Right hindlimb (tissue), 1 donor: ENCODE measurements at regions not wholly inside any gene's neighbourhood (a gene's known extent, or its start where the extent isn't known, plus 50 kb on each side); places are given as distances from the start of the nearest gene placed in this dataset.
"Not testable (repeated sequence)": the region's sequence is repeated elsewhere in the genome, so short reads cannot be mapped to it uniquely, and the experiment has no call there.

ENCODE experiments used
- DNase-seq: peaks from one replicate; pipeline ENCODE4 v3.0.0-alpha.2; 2018

GRCh38 chr1:221598122-221598521, 143.8 kb downstream of the DUSP10 start:
- no peak for DNase-seq

- no peak for DNase-seq
Measured at GRCh38 chr1:221601166-221601565, 140.7 kb downstream of the DUSP10 start.

DNA sequence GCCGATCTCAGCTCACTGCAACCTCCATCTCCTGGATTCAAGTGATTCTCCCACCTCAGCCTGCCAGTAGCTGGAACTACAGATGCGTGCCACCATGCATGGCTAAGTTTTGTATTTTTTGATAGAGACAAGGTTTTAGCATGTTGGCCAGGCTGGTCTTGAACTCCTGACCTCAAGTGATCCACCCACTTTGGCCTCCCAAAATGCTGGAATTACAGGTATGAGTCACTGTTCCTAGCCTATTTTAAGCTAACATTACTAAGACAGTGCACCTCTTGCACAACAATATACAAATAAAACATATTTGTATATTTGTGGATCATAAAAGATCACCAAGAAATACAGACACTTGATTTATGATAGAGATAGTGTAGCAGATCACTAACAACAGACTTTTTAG, 139.1 kb downstream of the DUSP10 start:
- no peak for DNase-seq

- not testable (repeated sequence) for DNase-seq
Measured at GRCh38 chr1:221604390-221604789, 137.5 kb downstream of the DUSP10 start.

DNA sequence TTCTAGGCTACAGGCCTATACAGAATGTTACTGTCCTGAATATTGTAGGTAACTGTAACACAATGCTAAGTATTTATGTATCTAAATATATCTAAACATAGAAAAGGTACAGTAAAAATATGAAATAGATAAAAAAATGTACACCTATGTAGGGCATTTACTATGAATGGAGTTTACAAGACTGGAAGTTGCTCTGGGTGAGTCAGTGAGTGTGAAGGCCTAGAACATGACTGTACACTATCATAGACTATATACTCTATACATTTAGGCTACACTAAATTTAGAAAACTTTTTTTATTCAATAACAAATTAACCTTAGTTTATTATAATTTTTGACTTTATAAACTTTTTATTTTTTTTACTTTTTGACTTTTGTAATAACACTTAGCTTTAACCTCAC, 136.9 kb downstream of the DUSP10 start:
- no peak for DNase-seq

DNA sequence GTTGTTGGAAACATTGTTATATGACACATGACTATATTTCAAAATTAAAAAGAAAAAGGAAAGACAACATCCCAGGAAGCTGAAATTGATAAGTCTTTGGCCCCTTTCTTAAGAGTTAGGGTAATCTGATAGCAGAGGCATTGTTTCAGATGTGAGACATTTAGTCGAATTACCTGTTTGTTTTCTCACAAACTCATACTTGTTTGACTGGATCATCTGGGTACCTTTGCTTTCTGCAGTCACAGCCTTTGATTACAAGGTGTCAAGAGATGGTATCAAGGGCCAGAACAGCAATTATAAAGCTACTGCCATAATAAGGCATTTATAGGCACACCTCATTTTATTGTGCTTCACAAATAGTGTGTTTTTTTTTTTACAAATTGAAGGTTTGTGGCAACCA, 136.3 kb downstream of the DUSP10 start:
- no peak for DNase-seq

DNA sequence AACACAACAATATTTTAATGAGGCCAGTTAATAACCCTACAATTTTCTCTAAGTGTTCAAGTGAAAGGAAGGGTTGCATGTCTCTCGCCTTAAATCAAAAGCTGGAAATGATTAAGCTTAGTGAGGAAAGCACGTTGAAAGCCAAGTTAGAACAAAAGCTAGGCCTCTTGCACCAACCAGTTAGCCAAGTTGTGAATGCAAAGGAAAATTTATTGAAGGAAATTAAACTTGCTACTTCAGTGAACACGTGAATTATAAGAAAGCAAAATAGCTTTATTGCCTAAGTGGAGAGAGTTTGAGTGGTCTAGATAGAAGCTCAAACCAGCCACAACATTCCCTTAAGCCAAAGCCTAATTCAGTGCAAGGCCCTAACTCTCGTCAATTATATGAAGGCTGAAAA, 135.6 kb downstream of the DUSP10 start:
- DNase-seq: no peak

GRCh38 chr1:221608835-221609320, 133.0 kb downstream of the DUSP10 start:
- no peak for DNase-seq

DNA sequence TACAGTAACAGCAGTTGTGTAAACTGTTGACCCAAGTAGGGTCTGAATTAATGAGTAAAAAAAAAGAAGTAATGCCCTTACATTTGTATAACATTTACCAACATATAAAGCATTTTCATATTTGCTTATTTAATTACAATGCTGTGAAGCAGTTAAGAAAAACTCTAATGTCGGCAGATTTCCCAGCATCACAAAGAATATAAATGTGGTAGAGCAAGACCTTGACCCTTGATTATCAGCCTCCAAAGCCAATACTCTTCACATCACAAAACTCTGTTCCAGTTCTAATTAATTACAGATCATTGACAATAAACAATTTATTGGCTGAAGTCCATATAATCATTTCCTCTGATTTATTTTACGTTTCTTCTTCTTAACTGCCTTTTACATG, 130.2 kb downstream of the DUSP10 start:
- no peak for DNase-seq

- peak; percentile 66 for DNase-seq
Measured at GRCh38 chr1:221612047-221612777, 129.7 kb downstream of the DUSP10 start.

- no peak for DNase-seq
Measured at GRCh38 chr1:221620437-221621384, 121.2 kb downstream of the DUSP10 start.

GRCh38 chr1:221621683-221622082, 120.2 kb downstream of the DUSP10 start:
- no peak for DNase-seq

GRCh38 chr1:221622389-221622788, 119.5 kb downstream of the DUSP10 start:
- no peak for DNase-seq

DNA sequence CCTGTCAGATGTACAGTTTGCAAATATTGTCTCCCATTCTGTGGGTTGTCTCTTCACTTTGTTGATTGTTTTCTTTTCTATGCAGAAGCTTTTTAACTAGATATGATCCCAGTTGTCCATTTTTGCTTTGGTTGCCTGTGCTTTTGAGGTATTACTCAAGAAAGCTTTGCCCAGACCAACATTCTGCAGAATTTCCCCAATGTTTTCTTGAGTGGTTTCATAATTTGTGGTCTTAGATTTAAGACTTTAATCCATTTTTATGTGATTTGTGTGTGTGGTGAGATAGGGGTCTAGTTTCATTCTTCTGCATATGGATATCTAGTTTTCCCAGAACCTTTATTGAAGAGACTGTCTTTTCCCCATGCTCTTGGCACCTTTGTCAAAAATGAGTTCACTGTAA, 116.9 kb downstream of the DUSP10 start:
- DNase-seq: no peak

GRCh38 chr1:221626041-221626440, 115.8 kb downstream of the DUSP10 start:
- no peak for DNase-seq

- no peak for DNase-seq
Measured at GRCh38 chr1:221630236-221630635, 111.7 kb downstream of the DUSP10 start.

DNA sequence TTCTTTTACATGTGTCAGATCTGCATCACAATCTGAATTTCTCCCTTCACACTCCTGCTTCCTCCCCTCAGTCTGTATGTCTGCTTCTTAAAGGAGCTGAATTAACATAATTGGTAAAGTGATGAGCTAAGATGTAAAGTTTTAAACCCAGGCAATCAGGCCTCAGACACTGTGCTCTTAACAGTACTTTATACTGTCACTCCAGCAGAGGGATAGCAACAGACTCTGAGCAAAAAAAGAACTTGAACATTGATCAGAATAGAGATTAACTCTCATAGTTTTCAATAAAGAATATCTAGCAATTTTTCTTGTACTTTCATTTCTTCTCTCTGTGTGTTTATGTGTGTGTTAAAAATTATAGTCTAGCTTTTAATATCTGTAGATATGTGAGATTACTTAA, 110.3 kb downstream of the DUSP10 start:
- no peak for DNase-seq

DNA sequence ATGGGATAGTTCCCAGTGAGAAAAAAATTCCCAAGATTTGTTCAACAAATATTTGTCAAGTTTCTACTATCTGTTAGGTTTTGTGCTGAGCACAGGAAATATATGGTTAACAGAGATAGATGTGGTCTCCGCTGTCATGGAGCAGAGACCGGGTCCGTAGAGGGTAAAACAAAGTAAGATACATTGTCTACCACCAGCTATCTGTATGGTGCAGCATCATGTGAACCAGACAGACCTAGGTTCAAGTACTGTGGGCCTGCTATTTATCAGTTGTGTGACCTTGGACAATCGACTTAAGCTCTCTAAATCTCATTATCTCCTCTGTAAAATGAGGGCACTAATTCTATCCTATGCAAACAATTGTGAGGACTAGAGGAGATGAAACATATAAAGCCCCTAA, 109.8 kb downstream of the DUSP10 start:
- no peak for DNase-seq

- no peak for DNase-seq
Measured at GRCh38 chr1:221633841-221634409, 108.0 kb downstream of the DUSP10 start.

DNA sequence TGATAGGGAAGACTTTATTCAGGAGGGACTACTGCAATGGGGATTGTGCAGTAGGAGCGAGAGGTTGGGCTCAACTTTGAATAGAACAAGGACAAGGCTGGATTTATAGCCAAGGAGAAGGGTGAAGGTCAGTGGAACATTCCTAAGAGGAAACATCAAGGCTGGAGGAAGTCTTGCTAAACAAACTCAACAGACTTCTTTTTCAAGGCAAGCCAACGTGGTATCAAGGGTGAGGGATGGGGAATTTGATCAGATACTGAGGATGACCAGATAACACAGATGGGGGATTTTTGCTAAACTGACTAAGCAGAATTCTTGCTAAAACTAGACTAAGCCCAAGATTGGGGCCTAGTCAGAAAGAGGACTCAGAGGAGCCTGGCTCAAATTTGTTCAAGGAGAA, 107.3 kb downstream of the DUSP10 start:
- no peak for DNase-seq

DNA sequence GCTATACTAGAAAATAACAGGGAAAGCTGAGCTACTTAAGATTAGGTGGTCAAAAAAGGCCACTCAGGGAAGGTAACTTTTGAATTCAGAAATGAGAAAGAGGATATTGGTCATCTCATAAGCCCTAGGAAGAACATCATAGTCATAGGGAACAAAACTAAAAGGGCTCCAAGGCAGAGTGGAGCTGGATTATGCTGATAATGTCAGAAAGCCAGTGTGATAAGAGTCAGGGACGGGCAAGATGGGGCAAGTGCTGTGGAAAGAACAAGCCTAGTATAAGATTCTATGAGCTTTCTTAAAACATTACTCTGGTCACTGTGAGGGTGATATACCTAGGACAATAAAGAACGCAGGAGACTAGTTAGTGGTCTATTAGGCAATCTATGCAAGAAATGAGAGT, 106.6 kb downstream of the DUSP10 start:
- no peak for DNase-seq

GRCh38 chr1:221636096-221636495, 105.8 kb downstream of the DUSP10 start:
- no peak for DNase-seq

- DNase-seq: no peak
Measured at GRCh38 chr1:221636967-221637366, 104.9 kb downstream of the DUSP10 start.

DNA sequence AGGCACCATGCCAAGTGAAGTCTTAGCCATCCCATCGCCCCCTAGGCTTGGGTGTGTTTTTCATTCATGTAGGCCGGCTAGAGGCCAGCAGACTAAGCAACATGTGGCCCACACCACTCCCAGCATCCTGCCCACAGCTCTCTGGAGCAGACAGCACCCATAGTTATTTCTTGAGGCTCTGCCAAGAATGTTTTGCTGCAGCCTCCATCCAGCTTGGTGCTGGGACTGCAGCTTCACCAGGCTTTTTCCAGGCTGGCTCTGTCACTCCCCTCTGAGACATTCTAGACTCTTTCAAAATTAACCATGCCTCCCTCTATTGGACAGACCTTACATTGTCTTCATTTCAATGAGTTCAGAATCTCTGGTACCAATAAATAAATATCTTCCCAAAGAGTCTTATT, 104.2 kb downstream of the DUSP10 start:
- peak; percentile 40 for DNase-seq
